IMR-90 (cell line): ENCODE measurements at regions not wholly inside any gene's neighbourhood (a gene's known extent, or its start where the extent isn't known, plus 50 kb on each side); places are given as distances from the start of the nearest gene placed in this dataset.

Experiments used
- ATAC-seq: fragments of 200-7000 bp; cut with Tn5 transposase; 2 replicates; pipeline ENCODE4 v1.9.1; 2020; ENCODE audit warnings: low read depth, mild to moderate bottlenecking, moderate library complexity
- BruUV-seq: library from RNA; stranded (reverse); fragments of 400-500 nt; replicated peaks from 2 replicates; lab custom pipeline; 2021; lab: Mats Ljungman, UMichigan
- CTCF ChIA-PET: fragments of 300-600 bp; formaldehyde crosslinking; extraction: SDS; loops from one replicate; lab custom pipeline; 2021; ENCODE audit warnings: antibody characterized with exemption; lab: Yijun Ruan, JAX
- POLR2A ChIA-PET: fragments of 300-600 bp; sonication (Branson Sonifier 250); formaldehyde crosslinking; loops from one replicate; lab custom pipeline; 2022; ENCODE audit warnings: antibody characterized with exemption; ENCODE audit not compliant: unreplicated experiment; lab: Charles Lee
- DNase-seq: peaks from one replicate; pipeline ENCODE4 v3.0.0; 2013
- H2AFZ ChIP-seq: replicated peaks from 2 replicates; pipeline ENCODE3; 2013; ENCODE audit warnings: low read length, mild to moderate bottlenecking; ENCODE audit not compliant: poor library complexity
- H2AK5ac ChIP-seq: 2 replicates; pipeline ENCODE4 v1.6.1; 2013; ENCODE audit warnings: low read depth, low read length, inconsistent platforms
- H2AK9ac ChIP-seq: replicated peaks from 2 replicates; pipeline ENCODE3; 2013; ENCODE audit warnings: mild to moderate bottlenecking, low read depth, low read length, moderate library complexity; ENCODE audit not compliant: poor library complexity
- H2BK120ac ChIP-seq: 2 replicates; pipeline ENCODE4 v1.6.1; 2013; ENCODE audit warnings: low read depth, low read length, inconsistent platforms
- H2BK15ac ChIP-seq: 3 replicates; pipeline ENCODE4 v1.6.1; 2013; ENCODE audit warnings: low read depth, low read length, inconsistent platforms
- H2BK20ac ChIP-seq: 2 replicates; pipeline ENCODE4 v1.6.1; 2013; ENCODE audit warnings: low read depth, mild to moderate bottlenecking, inconsistent platforms, low read length, moderate library complexity
- H2BK5ac ChIP-seq: 2 replicates; pipeline ENCODE4 v1.6.1; 2013; ENCODE audit warnings: mild to moderate bottlenecking, low read depth, low read length, inconsistent platforms; ENCODE audit not compliant: poor library complexity, severe bottlenecking
- H3K14ac ChIP-seq: replicated peaks from 2 replicates; pipeline ENCODE4 v1.6.1; 2013; ENCODE audit warnings: low read depth, low read length, inconsistent platforms
- H3K18ac ChIP-seq: 2 replicates; pipeline ENCODE4 v1.6.1; 2013; ENCODE audit warnings: low read depth, low read length, control low read depth
- H3K23ac ChIP-seq: 2 replicates; pipeline ENCODE4 v1.6.1; 2013; ENCODE audit warnings: low read depth, low read length, inconsistent platforms
- H3K27ac ChIP-seq: 2 replicates; pipeline ENCODE4 v1.5.1; 2013; ENCODE audit warnings: mild to moderate bottlenecking, control low read depth, low read length; ENCODE audit not compliant: insufficient read depth
- H3K27me3 ChIP-seq: 2 replicates; pipeline ENCODE4 v1.6.1; 2013; ENCODE audit warnings: low read length; ENCODE audit not compliant: control insufficient read depth, insufficient read depth
- H3K36me3 ChIP-seq: 2 replicates; pipeline ENCODE4 v1.6.1; 2013; ENCODE audit warnings: low read length, mixed read lengths; ENCODE audit not compliant: control insufficient read depth, insufficient read depth
- H3K4ac ChIP-seq: 2 replicates; pipeline ENCODE4 v1.6.1; 2013; ENCODE audit warnings: low read depth, low read length, inconsistent platforms
- H3K4me1 ChIP-seq: 2 replicates; pipeline ENCODE4 v1.6.1; 2013; ENCODE audit warnings: low read length, mixed read lengths; ENCODE audit not compliant: control insufficient read depth, insufficient read depth
- H3K4me2 ChIP-seq: 2 replicates; pipeline ENCODE4 v1.6.1; 2013; ENCODE audit warnings: low read depth, mild to moderate bottlenecking, control low read depth, low read length, moderate library complexity
- H3K4me3 ChIP-seq: 2 replicates; pipeline ENCODE4 v1.5.1; 2013; ENCODE audit warnings: low read depth, mild to moderate bottlenecking, control low read depth, low read length, moderate library complexity; ENCODE audit not compliant: insufficient read depth
- H3K56ac ChIP-seq: 2 replicates; pipeline ENCODE4 v1.6.1; 2013; ENCODE audit warnings: low read length, inconsistent platforms; ENCODE audit not compliant: insufficient read depth; ENCODE audit errors: extremely low read depth
- H3K79me1 ChIP-seq, 2 experiments: 2 replicates each; pipeline ENCODE4 v1.6.1; 2013; ENCODE audit warnings: low read length in 2 of 2, inconsistent platforms in 1 of 2, low read depth in 1 of 2
- H3K9ac ChIP-seq: 2 replicates; pipeline ENCODE4 v1.6.1; 2013; ENCODE audit warnings: low read depth, low read length, control low read depth
- H3K9me1 ChIP-seq: 2 replicates; pipeline ENCODE4 v1.6.1; 2013; ENCODE audit warnings: low read length, inconsistent platforms; ENCODE audit not compliant: insufficient read depth
- H3K9me3 ChIP-seq: 2 replicates; pipeline ENCODE4 v1.6.1; 2013; ENCODE audit warnings: low read length; ENCODE audit not compliant: control insufficient read depth, insufficient read depth
- H4K20me1 ChIP-seq: 2 replicates; pipeline ENCODE4 v1.6.1; 2013; ENCODE audit warnings: low read length, inconsistent platforms; ENCODE audit not compliant: insufficient read depth
- H4K5ac ChIP-seq: 2 replicates; pipeline ENCODE4 v1.6.1; 2013; ENCODE audit warnings: mild to moderate bottlenecking, low read depth, low read length, control low read depth
- H4K8ac ChIP-seq, 2 experiments: 2 replicates each; pipeline ENCODE4 v1.6.1; 2013; ENCODE audit warnings: low read depth in 2 of 2, low read length in 2 of 2, control low read depth in 1 of 2, inconsistent platforms in 1 of 2
- H4K91ac ChIP-seq: 2 replicates; pipeline ENCODE4 v1.6.1; 2013; ENCODE audit warnings: low read depth, low read length, inconsistent platforms; ENCODE audit not compliant: insufficient read depth
- CEBPB ChIP-seq: IDR thresholded peaks from 2 replicates; pipeline ENCODE4 v1.6.1; 2012; ENCODE audit warnings: low read depth, low read length, improper control_type of control experiment
- MAZ ChIP-seq: IDR thresholded peaks from 2 replicates; pipeline ENCODE4 v1.6.1; 2012; ENCODE audit warnings: low read depth, mild to moderate bottlenecking, low read length, improper control_type of control experiment, moderate library complexity, borderline replicate concordance
- dilution Hi-C: fragments of 300-500 bp; cut with HindIII; formaldehyde crosslinking; loops from one replicate; pipeline ENCODE4 v1.14.3; 2018; ENCODE audit warnings: low sequenced_read_pairs; ENCODE audit not compliant: unreplicated experiment
- in situ Hi-C: fragments of 300-500 bp; cut with MboI; formaldehyde crosslinking; loops from 3 replicates; pipeline ENCODE4 v1.14.3; 2019; ENCODE audit warnings: low sequenced_read_pairs, inconsistent platforms, mixed read lengths
- intact Hi-C: fragments of 100-400 bp; cut with micrococcal nuclease; formaldehyde crosslinking; loops from 2 replicates; pipeline ENCODE4 v1.10.0; 2022

GRCh38 chr3:94429517-94429916 is 366.7 kb downstream of the NSUN3 start:
- no peak overlapping the region for H4K8ac ChIP-seq
- H3K36me3 ChIP-seq, result no peaks in the 10 kb centered on the region
- no peak overlapping the region for H2BK20ac ChIP-seq
- H2BK120ac ChIP-seq, result no peak overlapping the region
- BruUV-seq, result no TSS peak
- intact Hi-C loops, result no loop called here
- H3K23ac ChIP-seq, result no peak overlapping the region
- H2AFZ ChIP-seq, result no peak overlapping the region
- no peak overlapping the region for H2AK9ac ChIP-seq
- H2BK15ac ChIP-seq, result no peak overlapping the region
- 0 out of 2 replicates have a peak, but pooled peaks cover 4% of the 10 kb centered on the region for H3K4me1 ChIP-seq
- H3K18ac ChIP-seq, result no peak overlapping the region
- H3K27me3 ChIP-seq, result no peaks in the 10 kb centered on the region
- dilution Hi-C loops, result no loop called here
- peak; percentile 38 for DNase-seq
- no peak overlapping the region for H4K91ac ChIP-seq
- H3K14ac ChIP-seq, result no peak overlapping the region
- 0 out of 2 replicates have a peak, but pooled peaks cover 5% of the 10 kb centered on the region for H3K9me3 ChIP-seq
- H3K9ac ChIP-seq, result no peak overlapping the region
- ChIA-PET CTCF (no interaction called here), POLR2A (no interaction called here)
- no peak overlapping the region for H3K4me2 ChIP-seq
- no peak overlapping the region for H3K27ac ChIP-seq
- 0 out of 2 replicates have a peak, but pooled peaks cover 4% of the 10 kb centered on the region for H3K9me1 ChIP-seq
- no peaks in the 10 kb centered on the region for H4K20me1 ChIP-seq
- no peak overlapping the region for H3K56ac ChIP-seq
- no peaks in the 10 kb centered on the region for H3K79me1 ChIP-seq
- H3K4me3 ChIP-seq, result no peak overlapping the region
- in situ Hi-C loops, result no loop called here
- ATAC-seq, result no peak
- H4K5ac ChIP-seq, result no peak overlapping the region
- H3K4ac ChIP-seq, result no peak overlapping the region
- H2AK5ac ChIP-seq, result no peak overlapping the region
- H2BK5ac ChIP-seq, result no peak overlapping the region
- TF ChIP-seq MAZ (no peak), CEBPB (peak; percentile 36; the same call in 1 of the 2 replicates)
